Astrocyte of the hippocampus (primary cell): ENCODE measurements at regions not wholly inside any gene's neighbourhood (a gene's known extent, or its start where the extent isn't known, plus 50 kb on each side); places are given as distances from the start of the nearest gene placed in this dataset.
A peak's percentile ranks its signal among the peaks of the same experiment; 100 is the strongest.

Experiments
- DNase-seq: peaks from one replicate; pipeline ENCODE4 v3.0.0; 2011; ENCODE audit warnings: low read depth, low spot score

GRCh38 chr6:14950103-14950969 is 295.5 kb upstream of the JARID2 start:
- DNase-seq: no peak

DNA sequence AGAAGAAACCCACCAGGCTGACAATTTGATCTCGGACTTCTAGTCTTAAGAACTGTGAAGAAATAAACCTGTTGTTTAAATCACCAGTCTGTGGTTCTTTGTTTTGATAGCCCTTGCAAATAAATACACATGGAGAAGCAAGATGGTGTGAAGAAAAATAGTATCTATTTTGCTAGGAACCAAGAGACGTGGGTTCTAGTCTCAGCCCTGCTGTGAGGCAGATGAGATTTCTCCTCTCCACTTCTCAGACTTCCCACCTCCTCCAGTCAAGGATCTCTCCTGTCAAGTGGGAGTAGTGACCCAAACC is 294.9 kb upstream of the JARID2 start:
- DNase-seq: no peak

DNA sequence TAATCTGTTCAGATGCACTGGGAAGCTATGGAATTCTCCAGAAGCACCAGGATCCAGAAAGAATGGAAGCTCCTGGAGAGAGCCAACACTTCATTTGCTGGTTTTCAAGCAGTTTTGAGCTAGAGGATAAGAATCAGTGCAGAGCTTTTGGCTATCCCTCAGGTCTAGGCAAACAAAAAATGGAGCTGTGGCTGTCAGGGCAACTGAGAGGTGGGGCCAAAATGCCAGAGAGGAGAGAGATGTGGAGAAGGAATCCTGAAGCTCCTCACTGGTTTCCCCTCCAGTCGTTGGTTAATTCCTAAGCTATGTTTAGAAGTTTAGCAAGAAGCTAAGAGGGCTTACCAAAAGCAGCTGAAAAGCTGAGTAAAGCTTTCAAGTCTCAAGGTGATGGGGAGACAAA is 294.2 kb upstream of the JARID2 start:
- no peak for DNase-seq

DNA sequence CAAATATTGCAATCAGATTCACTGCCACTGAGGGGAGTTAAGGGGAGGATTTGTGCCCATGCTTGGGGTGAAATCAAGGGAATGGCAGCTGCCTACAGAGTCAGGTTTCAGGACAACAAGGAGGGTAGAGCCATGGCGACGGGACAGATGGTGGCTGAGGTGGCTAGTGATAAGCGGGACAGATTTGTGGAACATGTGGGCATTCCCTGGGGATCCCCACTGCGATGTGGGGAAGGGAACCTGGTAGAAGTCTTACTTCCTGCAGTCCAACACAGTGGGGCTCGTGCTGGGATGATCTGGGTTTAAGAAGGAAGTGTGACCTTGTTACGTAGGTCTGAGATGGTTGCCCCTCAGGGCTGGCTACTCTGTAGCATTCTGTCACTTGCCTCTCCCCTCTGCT is 292.0 kb upstream of the JARID2 start:
- DNase-seq: no peak

- DNase-seq: no peak
These were observed 288.4 kb upstream of the JARID2 start for GRCh38 chr6:14957355-14958059.

DNA sequence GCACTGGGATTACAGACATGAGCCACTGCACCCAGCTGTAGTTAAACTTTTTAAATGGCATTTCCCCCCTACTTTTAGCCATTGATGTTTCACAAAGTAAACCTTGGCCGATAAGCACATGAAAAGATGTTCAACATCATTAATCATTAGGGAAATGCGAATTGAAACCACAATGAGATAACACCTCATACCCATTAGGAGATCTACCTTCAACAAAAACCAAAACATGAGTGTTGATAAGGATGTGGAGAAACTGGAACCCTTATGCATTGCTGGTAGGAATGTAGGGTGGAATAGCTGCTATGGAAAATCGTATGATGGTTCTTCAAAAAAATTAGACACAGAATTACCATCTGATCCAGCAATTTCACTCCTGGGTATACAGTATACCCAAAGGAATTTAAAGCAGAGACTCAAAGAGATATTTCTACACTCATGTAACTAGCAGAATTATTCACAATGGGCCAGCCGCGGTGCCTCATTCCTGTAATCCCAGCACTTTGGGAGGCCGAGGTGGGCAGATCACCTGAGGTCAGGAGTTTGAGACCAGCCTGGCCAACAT is 286.5 kb upstream of the JARID2 start:
- no peak for DNase-seq

DNA sequence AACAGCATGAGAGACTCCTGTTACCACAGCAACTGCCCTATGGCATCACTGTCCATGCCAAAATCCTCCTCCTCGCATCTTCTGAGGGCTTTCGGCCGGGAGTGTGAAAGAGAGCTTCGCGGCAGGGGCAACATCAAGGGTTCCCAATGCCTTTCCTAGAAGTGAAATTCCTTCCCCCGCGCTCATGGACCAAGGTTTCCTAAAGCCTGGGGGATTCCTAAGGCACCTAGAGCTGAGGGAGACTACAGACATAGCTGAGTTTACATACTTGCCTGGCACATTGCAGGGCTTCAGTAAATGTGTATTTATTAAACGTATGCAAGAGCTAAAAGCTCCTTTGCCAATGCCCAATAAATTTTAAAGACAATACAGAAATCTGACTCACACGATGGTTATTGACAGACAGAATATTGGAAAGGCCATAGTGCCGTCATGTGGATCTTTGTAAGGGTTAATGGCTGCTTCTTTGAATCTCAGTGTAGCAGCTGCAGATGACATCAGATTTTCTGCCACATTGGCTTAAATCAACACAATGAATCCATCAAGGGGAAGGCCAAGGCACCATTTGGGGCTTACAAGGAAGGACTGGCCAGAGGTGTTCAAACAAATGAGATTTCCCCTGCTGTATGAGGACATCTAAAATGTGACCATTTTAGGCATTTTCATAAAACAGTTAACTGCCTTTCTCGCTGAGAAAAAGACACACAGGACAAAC is 281.2 kb upstream of the JARID2 start:
- DNase-seq: no peak

DNA sequence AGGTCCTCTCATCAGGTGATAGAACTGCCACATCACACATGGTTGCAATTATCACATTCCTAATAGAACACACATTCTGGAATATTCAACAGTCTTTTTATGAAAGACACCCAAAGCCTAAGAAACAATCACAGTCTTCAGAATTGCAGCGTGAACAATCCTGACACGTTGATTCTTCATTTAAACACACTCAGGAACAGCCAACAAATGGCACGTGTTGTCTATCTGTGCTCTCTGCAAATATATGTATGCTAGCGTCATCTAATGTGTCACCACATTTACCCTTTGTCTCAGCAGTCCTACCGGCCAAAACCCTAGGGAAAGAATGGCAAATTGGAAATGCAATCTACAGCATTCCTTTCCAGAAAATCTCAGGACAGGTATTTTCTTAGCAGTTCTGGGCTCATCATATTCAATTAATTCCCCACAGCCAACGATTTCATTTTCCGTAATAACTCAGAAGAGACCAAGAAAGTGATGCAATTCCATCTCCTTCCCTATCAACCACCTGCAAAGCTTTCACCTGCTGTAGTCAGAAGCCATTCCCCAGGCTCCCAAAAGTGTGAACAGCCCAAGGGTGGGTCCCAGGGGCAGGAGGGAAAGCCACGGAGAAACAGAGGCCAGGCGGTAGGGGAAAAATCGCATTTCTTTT is 280.3 kb upstream of the JARID2 start:
- peak; percentile 28 for DNase-seq

- DNase-seq: peak; percentile 41
These were observed 279.6 kb upstream of the JARID2 start for GRCh38 chr6:14966096-14966905.

- no peak for DNase-seq
These were observed 278.8 kb upstream of the JARID2 start for GRCh38 chr6:14966906-14967711.

DNA sequence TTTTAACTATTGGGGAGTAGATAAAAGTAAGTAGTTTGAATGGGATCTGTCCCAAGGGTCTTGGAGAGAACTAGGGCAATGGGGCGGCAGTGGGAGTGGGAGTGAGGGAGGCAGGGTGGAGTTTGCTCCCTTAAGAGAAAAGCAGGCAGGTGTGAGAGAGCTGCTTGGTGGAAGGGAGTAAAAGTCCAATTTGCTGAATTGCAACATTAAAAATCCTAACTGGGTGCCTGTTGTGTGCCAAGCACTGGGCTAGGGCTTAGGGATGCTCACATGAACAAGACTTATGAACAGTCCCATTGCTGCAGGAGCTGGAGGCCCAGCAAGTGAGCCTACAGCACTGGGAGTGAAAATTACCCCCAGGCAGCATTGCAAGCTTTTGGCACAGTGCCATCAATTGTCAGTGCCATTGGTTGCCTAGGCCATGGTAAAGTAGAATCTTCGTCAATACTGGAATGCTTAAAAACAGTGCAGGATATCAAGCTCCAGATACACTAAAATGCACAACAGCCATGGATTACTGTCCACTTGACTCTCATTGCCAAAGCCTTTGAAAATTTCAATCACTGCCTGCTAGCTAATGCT is 277.7 kb upstream of the JARID2 start:
- no peak for DNase-seq

- DNase-seq: no peak
These were observed 276.7 kb upstream of the JARID2 start for GRCh38 chr6:14969126-14969525.

DNA sequence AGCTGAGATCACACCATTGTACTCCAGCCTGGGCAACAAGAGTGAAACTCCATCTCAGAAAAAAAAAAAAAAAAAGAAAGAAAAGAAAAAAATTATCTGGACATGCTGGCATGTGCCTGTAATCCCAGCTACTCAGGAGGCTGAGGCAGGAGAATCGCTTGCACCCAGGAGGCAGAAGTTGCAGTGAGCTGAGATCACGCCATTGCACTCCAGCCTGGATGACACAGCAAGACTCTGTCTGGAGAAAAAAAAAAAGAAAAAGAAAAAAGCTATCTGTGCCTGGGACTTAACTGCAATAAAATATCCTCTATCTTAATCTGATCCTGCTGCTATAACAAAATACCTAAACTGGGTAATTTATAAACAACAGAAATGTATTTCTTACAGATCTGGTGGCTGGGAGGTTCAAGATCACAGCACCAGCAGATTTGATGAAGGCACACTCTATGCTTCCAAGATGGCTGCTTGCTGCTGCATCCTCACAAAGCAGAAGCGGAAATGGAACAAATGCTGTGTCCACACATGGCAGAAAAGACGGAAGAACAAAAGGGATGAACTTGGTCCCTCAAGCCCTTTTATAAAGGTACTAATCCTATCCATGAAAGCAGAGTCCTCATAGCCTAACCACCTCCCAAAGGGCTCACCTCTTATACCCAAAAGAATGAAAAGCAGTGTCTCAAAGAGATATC is 273.3 kb upstream of the JARID2 start:
- DNase-seq: no peak

DNA sequence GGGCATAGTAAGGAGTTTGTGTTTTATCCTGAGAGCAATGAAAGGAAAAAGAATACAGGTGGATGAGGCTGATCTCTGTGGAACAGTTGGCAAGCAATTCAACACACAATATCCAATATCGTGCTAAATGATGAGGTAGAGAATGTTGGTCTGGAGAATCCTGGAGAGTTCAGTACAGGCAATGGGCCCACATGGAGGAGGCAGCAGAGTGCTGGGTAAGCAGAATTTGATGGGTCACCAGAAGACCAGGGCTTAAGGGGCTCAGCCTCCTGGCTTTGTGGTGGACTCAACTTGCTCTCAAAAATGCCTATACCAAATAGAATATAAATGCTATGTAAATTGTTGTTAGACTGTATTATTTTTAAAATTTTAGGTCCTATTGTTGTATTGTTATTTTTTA is 271.5 kb upstream of the JARID2 start:
- no peak for DNase-seq

GRCh38 chr6:14974792-14975470 is 270.9 kb upstream of the JARID2 start:
- no peak for DNase-seq

DNA sequence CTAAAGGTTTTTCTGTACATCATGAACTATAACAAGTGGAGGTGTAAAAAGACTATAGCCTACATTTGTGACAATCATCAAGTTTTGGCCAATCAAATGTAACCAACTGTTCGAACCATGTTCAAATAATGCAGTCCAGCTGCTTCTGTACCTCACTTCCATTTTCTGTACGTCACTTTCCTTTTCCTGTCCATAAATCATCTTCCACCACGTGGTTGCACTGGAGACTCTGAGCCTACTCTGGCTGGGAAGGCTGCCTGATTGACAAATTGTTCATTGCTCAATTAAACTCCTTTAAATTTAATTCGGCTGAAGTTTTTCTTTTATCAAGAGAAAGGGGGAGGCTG is 270.4 kb upstream of the JARID2 start:
- DNase-seq: no peak

GRCh38 chr6:14977747-14978382 is 268.0 kb upstream of the JARID2 start:
- no peak for DNase-seq

- DNase-seq: no peak
These were observed 263.9 kb upstream of the JARID2 start for GRCh38 chr6:14981960-14982359.
